NCI-H146 treated with DMSO at 0.1 percent for 48 hours (cell line): ENCODE measurements at regions not wholly inside any gene's neighbourhood (a gene's known extent, or its start where the extent isn't known, plus 50 kb on each side); places are given as distances from the start of the nearest gene placed in this dataset.

Source experiments
- DNase-seq: peaks from one replicate; lab custom pipeline; 2025; ENCODE audit not compliant: unreplicated experiment; lab: John Stamatoyannopoulos, UW

DNA sequence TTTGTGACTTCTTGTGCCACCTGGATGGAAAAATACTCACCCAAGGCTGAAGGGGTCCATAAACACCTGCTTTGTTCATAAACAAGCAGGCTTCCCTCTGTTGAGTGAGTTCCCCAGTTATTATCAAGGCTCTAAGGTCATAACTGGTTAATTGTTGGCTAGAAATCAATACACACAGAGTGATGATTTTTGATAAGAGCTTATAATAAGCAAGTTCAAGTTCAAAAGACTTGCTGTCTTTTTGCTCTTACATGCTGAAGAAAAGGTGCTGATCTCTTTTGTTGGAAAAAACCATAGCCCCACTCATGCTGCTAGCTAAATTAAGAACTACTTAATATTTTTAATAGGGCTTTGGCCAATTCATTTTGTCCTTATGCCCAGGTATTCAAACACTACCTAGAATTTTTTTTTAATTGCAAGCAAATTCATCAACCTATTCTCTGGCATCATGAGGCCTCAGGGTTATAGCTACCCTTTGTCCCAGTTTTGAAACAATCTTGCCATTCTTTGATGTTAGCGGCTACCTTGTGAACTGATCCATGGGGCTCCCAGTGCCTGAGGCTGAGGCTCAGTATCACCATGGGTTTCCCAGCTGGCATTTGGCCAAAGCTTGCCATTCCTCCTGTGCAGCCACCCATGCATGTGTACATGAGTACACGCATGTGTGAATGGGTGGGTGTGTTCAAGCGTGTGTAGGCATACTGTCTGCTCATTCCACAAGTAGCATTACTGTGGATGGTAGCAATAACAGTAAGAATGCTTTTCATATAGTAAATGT, 127.6 kb upstream of the LPP start:
- DNase-seq = no peak

DNA sequence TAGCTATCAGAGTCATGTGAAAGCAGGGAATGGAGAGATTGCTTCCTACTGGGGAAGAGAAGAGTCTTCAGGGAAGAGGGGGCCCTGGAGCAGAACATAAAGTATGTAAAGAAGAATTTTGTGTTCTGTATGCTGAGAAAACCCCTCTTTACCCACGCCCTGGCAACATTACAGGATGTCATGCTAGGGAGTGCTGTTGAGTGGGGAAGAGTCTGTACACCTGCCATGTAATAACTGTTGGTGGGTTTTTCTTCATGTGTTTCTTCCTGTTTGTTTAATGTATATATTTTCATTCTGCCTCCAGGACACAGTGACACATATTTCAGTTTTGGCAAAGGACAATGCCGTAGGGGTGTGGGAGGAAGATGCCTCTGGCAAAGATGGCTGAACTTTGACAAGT, 122.8 kb upstream of the LPP start:
- no peak for DNase-seq

DNA sequence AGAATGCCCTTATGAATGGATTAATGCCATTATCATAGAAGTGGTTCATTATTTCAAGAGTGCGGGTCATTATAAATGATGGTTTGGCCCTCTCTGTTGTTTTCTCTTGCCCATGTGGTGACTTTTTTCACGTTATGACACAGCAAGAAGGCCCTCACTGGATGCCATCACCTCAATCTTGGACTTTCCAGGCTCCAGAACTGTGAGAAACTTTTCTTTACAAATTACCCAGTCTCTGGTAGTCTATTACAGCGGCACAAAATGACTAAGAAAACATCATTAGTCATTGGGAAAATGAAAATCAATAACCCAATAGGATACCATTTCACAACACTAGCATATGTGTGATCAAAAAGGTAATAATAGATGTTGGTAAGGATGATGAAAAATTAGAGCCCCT, 119.0 kb upstream of the LPP start:
- DNase-seq = no peak

DNA sequence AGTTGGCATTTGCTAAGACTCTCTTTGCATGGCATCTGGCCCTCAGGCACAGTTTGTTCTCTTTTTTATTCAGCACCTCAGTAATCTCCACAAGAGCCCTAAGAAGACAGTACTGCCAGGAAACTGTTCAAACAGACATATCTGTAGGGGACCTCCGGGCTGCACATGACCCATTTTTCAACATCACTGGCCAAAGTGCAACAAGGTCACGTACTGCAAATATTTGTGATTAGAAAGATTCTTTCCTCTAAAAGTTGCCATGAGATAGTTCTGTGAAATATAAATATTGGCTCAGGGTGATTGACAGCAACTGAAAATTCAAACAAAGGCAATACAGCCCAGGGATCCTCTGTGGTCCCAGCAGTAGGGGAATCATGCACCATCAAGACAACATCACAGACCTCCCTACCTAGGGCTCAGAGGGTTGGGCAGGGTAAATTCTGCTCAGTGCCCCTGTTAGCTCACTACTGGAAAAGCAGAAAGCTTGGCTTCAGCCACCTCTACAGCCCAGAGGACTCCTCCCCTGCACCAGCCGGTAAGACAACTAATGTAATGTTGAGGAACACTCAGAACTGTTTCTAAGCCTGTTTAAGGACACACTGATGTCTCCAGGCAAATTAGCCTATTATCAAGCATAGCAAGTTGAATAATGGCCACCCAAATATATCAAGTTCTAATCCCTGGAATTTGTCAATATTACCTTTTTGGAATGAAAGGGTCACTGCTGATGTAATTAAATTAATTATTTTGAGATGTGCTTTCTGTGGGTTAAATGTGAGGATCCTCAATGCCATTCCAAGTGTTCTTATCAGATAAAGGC, 117.4 kb upstream of the LPP start:
- no peak for DNase-seq

DNA sequence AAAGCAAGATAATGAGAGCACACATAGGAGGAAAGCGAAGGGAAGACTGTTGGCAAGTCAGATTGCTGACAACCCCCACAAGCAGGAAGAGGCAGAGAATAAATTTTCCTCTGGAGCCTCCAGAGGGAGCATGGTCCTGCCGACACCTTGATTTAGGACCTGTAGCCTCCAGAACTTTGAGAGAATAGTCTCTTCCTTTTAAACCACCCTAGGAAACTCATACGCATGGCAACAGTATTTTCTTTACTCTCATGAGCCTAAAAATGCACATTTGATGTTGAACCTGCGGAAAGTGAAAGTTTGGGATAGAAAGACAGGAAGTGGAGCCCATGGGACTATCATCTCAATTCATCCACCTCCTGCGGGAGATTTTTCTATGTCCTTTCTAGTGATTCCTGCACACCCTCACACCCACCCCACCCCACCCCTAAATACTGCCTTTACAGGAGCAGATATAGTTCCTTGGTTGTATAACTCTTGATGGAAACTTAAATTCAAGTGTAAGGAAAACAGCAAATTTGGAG, 116.7 kb upstream of the LPP start:
- DNase-seq = no peak

DNA sequence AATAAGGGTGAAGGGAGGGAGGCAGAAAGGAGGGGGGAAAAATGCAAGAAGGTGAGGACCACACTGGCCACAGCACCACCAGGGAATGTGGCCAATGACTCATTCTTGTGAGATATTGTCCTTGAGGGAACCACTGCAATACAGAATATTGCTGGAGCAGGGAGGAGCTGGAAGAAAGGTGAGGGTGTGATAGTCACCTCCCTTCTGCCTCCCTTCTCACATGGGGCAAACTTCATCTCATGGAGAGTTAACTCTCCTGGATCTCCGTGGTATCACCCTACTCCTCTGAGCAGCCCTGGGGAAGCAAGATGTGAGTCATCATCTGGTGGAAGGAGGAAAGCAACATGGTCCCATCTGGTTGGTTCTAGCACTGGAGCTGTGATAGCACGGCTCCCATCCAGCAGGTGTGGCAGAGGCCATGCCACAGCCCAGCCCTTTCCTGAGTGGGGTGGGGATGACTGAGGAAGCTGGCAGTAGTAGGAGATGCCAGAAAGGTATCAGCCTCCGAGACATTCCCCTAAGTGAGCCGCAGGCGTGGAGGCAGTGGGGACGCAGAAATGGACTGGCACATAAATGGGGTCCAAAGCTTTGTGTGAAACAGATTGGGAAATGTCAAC, 115.9 kb upstream of the LPP start:
- DNase-seq = no peak

DNA sequence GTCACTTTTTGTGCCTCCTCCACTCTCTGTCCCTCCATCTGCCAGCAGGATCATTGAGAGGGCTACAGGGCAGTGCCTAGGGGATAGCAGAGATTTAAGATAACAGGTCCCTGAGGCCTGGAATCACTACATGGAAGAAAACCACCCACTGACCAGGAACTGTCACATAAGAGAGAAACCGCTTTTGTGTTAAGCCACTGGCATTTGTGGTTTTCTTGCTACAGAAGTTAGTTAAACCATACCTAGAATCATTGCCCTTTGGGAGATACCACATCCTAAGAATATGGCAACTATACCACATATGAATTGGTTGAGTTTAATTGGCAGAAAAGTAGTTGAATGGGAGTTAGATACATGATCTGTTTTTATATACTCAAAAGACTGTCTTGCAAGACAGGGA, 112.8 kb upstream of the LPP start:
- DNase-seq = no peak

DNA sequence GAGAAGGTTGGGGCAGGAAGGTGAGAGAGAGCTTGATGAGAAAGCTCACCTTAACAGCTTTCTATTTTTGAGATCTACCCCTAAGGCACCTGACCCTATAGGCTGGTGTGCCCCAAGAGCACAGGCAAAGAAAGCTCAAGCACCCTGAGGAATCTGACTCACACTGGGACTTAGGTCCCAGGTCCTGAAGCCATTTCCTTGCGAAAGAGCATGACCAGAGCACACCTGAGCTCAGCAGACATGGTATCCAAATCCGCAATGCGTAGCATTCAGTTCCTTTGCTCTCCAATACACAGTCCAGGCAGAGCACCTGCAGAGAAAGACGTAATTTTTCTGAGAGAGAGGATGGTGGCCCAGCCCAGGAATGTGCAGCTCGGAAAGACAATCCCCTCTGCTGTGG, 112.1 kb upstream of the LPP start:
- DNase-seq = no peak

DNA sequence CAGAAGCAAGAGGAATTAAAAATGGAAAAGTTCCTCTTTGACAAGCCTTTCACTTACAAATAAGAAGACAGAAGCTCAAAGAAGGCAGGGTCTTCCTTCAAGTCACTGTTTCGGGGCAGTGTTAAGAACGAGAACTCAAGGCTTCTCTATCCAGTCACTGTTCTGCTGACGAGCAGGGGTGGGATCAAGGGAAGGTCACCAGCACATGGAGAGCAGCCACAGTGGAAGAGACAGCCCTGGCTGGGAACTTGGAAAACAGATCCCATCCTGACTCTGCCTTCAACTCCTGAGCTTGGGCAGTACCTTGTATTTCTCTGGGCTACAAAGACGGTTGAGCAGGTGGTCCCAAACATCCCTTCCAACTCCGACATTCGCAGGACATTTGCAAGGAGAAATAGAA, 111.5 kb upstream of the LPP start:
- no peak for DNase-seq

DNA sequence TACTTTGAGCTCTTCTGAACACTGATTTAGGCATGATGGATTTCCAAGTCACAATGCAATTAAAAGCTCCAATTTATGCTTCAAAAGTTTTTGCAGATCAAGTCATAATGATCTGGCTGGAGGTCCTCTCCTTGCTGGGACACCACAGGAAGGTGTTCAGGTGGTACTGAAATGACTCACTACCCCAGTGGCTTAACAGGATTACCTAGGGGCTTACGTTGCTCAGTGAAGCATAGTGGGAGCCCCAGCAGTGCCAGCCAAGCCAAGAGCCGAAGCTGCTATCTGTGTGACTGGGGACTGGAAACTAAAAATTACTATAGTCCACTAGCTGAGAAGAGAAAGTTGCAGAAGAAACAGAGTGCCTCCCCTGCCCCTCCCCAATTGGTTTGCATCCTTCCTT, 110.1 kb upstream of the LPP start:
- no peak for DNase-seq

DNA sequence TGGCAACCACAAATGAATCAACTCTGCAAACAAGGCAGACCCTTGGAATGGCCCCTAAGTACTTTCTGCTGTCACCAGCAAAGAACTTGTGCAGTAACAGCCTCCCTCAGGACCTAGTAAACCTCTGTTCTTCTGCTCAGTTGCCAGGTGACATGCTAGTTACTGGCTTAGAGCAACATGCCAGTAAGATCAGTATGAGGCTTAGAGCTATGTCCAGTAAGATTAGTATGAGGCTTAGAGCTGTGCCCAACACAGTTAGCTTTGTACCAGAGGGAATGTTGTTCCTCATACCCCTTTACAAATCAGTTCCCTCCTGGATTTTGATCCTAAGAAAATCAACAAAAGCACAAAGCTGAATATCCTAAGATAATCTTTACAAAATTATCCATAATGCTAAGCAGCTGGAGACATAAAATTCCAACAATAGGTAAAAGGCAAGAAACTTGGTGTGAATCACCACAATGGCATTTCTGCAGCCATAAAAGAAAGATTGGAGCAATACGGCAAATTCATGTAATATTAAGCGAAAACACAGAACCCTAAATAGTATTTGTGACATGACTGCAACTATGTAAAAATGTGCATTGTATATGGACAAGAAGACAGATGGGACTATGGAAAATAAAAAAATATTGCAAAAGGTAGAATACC, 107.3 kb upstream of the LPP start:
- no peak for DNase-seq

DNA sequence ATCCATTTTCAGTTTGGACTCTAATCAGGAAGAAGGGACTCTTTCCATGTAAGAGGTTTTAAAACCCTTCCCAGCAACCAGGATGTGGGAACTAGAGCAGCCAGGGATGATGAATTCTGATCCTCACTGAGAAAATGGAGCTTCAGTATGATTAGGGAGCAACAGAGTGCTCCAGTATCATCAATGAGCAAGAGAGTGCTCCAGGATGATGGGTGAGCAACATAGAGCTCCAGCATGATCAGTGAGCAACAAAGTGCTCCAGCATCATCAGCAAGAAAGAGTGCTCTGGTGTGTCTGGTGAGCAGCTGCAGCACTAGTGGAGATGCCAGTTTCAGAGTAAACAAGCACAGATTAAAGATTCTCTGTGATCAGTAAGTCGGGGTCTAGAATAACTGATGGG, 106.4 kb upstream of the LPP start:
- DNase-seq = no peak

DNA sequence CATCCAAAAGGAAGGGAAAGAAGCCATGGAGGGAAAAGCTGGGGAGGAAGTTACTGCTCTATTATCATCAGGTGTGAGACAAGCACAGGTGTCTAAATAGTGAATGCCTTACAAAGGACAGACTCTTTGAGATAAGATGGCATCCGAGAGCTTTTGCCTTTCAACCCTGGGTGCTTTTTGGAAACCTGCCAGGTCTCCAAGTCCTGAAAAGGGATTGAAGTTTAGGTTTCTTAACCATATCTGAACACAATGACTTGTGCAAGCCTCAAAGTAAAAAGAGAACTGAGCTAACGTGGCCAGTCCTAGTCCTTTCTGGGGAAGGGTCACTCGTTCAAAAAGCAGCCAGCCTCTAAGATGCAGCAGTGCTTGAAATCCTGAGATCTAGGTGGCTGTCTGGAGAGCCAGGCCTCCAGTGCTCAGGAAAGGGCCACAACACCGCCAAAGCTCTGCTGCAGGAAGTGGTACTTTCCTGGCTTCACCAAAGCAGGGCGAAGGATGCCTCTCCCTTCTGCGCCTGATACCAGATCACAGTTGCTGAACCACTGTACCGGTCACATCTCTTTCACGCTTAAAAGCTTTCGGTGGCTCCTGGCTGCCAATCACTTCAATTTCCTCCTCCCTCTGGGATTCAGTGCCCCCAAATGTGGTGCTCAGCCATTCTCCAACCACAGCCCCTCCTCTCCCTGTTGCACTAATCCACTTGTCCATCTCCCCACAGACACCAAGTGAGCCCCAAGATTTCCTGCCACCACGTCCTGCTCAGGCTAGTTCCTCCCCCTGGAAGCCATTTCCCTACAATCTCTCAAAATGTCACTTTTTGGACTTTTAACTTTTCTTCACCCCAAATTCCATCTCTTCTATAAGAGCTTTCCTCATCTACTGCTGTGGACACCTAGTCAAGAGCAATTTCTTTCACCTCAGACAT, 104.1 kb upstream of the LPP start:
- DNase-seq = no peak

DNA sequence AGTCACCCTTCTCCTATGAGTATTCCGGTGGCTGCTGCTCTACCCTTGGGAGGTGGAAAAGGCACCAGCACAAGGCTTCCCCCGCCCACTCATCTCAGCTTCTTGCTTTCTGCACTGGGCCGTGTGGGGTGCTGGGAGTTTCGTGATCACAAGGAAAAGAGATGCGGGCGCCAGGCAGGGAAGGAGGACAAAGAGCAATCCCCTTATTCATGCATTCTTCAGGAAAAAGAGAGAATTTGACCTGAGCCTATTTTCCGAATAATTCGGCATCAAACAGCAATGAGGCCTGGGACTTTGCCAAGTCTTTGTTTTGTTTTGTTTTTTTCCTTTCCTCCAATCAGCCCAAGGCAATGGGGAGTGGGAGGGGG, 102.2 kb upstream of the LPP start:
- no peak for DNase-seq

DNA sequence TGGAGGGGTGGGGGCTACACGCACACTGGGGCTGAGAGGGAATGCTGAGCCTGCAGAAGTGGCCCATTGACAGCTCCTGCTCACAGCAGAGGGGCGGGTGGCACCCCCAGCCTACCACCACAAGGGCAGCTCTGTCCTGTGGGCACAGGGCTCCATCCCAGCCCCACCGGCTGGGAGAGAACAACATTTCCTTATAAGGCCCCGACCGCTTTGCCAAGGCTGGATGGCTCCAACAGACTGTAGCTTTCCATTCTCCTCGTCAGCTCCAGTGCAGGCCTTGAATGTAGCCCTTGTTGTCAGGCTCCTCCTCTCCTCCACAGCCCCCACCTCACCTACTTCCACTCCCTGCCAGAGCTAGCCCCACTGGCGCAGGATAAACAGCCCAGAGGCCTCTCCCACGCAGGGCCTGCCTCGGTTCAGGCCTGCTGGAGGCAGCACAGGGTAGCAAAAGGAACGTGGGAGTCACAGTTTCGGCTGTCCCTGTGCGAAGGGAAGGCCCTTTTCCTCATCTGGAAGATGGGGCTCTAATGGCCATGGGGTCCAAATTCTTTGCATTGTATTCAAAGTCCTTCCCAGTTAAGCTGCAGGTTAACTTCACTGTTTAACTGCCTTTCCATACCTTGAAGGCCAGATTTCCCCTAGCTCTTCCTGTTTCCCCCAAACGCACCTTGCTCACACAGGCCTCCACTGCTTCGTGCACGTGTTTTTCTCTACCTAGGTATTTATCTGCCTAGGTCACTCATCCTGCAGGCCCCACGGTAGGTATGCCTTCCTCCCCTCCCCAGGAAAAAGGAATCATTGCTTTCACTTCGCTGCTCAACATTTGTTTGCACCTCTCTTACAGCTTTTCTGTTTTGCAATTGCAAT, 101.6 kb upstream of the LPP start:
- no peak for DNase-seq

DNA sequence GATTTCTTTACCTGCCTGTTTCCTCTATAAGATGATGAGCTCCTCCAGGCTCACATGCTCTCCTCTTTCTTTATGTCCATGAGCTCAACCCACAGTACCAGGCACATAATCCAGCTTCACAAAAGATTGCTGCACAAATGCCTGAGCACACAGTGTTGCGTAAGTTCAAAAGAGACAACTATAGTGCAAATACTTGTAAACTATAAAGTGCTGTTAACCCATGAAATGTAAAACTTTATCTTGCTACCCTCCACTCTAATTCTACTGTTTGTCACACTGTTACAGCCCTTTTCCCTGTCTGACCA, 101.0 kb upstream of the LPP start:
- DNase-seq = no peak

DNA sequence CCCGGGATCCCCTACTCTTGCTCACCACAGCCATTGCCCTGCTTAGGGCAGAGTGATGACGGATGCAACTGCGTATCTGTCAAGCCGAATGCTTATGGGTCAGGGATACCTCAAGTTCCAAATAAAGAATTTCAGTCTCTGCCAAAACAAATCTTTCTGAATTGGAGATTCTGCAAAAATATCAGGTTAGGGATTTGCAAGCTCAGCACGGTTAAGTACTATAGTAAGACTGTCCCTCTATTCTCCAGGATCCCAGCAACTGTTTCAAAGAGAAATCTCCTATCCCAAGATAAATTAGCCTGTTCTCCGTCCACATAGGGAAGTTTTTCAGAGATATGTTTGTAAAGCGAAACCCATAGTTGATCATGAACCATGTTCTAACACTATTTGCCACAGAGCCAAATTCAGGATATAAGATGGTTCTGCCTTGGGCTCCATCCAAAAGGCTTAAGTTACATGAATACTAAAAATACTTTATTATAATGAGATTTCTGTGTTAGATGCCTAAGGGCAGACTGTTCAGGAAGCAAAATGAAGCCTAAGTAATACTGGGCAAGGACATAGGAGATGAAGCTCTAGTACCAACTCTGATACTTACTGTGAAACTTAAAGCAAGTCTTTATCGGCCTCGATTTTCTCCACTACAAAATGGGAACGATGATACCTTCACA, 100.1 kb upstream of the LPP start:
- no peak for DNase-seq

DNA sequence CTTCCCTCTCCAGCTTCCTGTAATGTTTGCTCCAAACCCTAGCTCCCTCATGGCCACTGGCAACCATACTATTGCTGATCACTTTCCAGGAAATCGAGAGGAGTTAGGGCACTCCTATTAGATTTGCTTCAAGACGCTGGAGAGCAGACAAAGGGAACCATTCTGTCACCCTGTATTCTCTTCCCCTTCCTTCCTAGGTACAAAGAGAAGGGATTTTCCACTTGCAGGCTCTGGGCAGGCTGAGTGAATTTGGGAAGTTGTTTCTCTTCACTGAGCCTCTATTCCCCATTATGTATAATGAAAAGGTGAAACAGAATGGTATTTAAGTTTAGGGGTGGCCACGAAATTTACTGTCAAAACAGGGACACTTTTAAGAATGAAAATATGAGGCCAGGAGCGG, 99.4 kb upstream of the LPP start:
- DNase-seq = no peak

DNA sequence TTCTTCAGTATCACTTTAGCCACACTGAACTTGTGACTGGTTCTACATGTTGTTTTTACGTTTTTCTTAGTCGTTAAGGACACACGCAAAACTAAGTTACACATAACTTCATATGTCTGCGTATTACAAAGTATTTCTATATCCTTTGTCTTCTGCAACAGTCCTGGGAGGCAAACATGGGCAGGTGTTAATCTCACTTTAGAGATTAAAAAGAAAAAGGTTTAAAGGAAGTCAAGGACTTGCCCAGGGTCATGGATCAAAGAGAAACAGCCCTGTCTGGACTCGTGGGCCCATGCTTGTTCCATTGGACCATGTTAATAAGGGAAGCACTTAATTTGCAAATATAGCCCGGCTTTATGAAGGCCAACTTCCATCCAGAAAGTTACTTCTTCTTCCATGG, 98.6 kb upstream of the LPP start:
- DNase-seq = no peak
